ENCODE measurements at regions not wholly inside any gene's neighbourhood (a gene's known extent, or its start where the extent isn't known, plus 50 kb on each side); places are given as distances from the start of the nearest gene placed in this dataset.

DNA sequence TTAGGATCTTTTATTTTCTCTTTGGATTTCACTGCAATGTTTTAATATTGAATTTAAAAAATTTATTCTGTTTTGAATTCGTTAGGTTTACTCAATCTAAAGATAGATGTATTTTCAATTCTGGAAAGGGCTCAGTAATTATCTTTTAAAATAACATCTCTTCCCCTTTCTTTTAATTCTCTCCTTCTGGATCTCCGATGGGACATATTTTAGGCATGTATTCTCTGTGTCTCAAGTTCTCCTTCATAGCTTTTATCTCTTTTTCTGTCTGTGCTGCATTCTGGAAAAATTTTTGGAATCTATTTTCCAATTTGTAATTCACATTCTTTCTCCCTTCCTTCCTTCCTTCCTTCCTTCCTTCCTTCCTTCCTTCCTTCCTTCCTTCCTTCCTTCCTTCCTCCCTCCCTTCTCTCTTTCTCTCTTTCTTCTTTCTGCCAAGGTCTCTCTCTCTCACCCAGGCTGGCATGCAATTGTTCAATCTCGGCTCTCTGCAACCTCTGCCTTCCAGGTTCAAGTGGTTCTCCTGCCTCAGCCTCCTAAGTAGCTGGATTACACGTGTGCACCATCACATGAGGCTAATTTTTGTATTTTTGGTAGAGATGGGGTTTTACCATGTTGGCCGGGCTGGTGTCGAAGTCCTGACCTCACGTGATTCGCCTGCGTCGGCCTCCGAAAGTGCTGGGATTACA is 98.5 kb upstream of the CTTNBP2 start:
- no peak for DNase-seq (ENCODE audit: low read depth, low spot score)
- H3K27ac ChIP-seq, result no peak overlapping the region

DNA sequence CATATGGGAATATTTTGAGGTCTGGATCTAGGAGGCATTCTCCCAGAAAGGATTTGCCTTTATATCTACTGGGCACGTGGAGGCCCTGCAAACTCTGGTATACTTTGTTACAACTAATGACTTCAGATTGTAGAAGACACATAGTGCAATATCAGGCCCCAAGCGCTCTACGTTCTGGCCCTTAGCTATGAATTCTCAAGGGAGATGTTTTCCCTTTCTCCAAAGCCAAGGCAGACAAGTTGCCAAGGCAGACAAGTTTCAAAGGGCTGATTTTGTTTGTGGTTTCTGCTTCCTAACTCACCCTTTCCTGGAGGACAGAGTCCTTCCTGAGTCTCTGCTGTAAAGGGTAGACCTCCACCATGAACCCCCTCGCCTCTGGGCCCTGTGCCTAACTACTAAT is 99.4 kb upstream of the CTTNBP2 start:
- H3K27ac ChIP-seq, result no peak overlapping the region
- DNase-seq (ENCODE audit: low read depth, low spot score), result no peak

GRCh38 chr7:117973975-117974374 is 100.7 kb upstream of the CTTNBP2 start:
- no peak overlapping the region for H3K27ac ChIP-seq

GRCh38 chr7:117974891-117975290 is 101.7 kb upstream of the CTTNBP2 start:
- DNase-seq (ENCODE audit: low read depth, low spot score), result no peak
- no peak overlapping the region for H3K27ac ChIP-seq

More at GRCh38 chr7:117973975-117974374, 100.7 kb upstream of the CTTNBP2 start:
- DNase-seq (ENCODE audit: low read depth, low spot score), result no peak

DNA sequence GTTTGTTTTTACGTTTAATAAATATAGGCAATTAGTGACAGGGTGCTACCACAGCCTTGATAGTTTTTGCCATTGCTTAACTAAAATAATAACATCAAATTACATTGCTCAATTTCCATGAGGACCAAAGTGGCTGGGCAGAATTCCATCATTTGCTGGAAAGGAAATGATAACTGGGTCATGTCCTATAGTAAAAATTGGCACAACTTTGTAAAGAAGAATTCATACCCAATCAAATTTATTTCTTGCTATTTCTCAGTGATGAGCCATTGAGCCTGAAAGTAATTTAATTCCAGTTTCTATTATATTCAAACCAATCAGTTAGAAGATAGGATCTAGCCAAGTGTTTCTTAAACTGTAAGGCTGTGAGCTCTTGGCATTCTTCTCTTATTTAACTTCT is 102.2 kb upstream of the CTTNBP2 start:
- DNase-seq (ENCODE audit: low read depth, low spot score), result no peak
- no peak overlapping the region for H3K27ac ChIP-seq

GRCh38 chr7:117979954-117980497 is 106.8 kb upstream of the CTTNBP2 start:
- peak; percentile 40 for DNase-seq (ENCODE audit: low read depth, low spot score)
- H3K27ac ChIP-seq, result no peak overlapping the region

DNA sequence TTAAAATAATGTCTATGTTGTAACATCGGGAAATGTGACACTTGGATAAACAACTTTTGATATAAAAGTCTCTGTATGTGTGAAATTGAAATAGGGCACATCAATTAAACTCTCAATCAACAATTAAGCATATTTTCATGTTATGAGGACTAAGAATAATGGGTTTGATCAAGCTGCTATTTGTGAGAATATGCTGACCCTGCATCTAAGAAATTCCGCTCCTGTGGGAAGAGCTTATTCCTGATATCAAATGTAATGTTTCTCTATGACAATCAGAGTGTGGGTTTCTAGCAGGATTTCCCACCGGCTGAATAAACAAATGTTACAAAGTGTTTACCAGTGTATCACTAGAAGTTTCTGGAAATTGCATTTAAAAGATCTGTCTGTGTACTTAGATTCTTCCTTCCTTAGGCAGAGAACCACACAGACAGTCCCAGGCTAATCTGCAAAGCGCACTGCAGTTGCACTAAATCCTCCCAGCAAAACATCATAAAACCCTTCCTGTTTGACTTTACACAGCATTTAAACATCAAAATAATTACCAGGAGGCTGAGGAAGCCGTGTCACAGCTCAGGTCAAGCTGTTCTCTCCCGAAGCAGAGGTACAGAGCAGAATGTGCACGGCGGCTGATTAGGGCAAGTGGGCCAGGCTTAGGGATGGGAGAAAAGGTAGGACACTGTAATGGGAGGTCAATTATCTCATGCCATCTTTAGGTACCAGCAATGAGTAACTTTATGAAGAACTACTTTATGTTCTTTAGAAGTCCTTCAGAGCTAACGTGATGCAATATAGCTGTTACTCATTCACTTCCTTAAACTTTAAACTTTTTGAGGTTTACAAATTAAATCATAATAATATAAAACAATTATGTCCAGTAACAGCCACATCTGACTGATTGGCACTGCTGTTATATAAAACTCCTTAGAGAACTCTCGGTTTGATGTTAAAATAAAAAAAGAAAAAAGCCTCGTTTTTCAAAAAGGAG is 109.1 kb upstream of the CTTNBP2 start:
- H3K27ac ChIP-seq, result no peak overlapping the region
- no peak for DNase-seq (ENCODE audit: low read depth, low spot score)

DNA sequence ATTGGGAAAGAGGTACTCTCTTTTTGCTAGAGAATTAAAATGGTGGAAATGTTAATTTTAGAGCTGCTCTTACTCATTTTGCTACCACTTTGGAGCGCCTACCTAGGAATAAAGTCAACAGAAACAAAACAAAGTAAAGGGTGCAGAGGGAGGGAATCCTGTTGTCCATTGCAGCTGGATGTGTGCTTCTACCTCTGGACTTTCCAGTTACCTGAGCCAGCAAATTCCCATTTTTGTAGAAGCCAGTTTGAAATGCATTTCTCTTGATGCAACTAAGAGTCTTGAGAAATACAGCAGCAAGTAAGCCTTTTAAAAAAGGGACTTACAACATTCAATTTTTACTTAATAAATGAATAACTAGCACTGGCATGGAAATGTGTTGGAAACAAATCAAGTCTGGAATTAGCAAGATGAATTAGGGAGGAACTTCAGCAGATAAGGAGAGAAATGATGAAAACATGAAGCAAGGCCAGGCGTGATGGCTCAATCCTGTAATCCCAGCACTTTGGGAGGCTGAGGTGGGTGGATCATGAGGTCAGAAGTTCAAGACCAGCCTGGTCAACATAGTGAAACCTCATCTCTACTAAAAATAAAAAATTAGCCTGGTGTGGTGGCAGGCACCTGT is 113.5 kb upstream of the CTTNBP2 start:
- H3K27ac ChIP-seq, result no peak overlapping the region
- no peak for DNase-seq (ENCODE audit: low read depth, low spot score)

DNA sequence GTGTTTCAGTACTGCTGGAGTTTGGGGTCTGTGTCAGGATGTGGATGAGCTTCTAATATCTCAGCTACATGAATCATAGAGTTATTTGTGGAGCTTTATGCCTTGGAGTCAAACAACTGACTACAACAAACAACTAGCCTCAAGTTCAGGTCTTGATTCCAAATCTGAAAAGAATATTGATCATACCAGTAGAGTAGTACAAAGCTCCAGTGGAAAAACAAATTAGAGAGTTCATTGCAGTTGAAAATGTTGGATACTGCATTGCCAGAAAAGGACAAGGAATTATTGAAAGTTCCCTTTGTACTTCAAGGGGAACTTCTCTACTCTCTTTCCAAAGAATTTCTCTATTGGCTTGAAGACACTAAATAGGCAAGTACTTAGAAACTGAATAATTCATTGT is 117.6 kb upstream of the CTTNBP2 start:
- no peak overlapping the region for H3K27ac ChIP-seq

DNA sequence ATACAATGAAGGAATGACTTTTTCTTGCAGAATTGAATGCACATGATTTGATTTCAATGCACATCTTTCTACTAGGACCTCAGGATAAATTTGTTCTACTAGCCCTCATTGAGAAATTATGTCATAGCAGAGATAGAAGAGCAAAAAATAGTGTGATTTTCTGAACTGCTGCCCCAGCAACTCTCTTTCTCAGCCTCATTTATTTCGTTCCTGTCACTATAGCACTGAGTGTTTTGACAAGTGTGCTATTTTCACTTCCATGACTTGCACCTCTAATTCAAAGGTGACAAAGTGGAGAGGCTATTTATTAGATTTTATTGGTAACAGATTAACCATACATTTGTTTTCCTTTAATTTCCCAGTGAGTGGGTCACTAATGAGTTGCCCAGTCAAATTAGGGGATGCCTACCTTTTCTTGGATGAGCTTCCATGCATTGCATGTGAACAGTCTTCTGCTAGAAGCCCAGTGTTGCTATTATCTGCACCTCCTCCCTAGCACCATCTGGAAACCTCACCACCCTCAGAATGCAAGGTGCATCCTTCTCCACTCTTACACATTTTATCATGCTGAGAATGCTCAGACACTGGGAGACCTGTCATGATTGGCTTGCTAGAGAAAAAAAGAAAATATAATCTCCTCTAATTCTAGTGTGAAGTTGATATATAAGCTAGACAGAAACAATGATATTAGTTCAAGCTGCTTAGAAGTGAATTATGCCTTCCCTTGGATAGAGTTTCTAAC is 119.6 kb upstream of the CTTNBP2 start:
- H3K27ac ChIP-seq, result no peak overlapping the region
- no peak for DNase-seq (ENCODE audit: low read depth, low spot score)

More for the DNA sequence above, 117.6 kb upstream of the CTTNBP2 start:
- no peak for DNase-seq (ENCODE audit: low read depth, low spot score)

DNA sequence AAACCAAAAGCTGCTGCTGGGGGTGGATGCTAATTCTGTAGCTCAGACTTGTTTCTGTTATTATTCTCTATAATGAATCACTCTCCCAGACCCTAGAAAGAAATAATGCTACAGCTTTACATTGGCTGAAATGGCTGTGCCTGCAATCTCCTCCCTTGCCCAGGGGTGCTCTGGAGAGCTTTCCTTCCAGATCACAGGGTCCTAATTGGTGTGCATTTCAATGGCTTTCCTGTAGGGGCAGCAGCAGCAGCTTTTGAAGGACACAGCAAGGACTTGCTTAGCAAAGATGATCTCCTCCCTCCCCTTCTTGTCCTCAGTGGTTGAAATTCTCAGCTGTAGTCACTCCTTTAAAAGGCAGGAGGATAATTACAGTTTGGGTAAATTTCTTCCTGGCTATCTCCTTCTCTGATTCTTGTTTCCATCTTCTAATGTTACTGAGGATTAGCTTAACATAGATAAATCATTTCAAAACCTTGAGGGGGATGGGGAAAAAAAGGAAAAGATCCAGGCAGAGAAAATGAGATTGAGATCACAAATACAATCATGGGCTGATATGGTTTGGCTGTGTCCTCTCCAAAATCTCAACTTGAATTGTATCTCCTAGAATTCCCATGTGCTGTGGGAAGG is 120.2 kb upstream of the CTTNBP2 start:
- DNase-seq (ENCODE audit: low read depth, low spot score), result no peak
- H3K27ac ChIP-seq, result no peak overlapping the region

DNA sequence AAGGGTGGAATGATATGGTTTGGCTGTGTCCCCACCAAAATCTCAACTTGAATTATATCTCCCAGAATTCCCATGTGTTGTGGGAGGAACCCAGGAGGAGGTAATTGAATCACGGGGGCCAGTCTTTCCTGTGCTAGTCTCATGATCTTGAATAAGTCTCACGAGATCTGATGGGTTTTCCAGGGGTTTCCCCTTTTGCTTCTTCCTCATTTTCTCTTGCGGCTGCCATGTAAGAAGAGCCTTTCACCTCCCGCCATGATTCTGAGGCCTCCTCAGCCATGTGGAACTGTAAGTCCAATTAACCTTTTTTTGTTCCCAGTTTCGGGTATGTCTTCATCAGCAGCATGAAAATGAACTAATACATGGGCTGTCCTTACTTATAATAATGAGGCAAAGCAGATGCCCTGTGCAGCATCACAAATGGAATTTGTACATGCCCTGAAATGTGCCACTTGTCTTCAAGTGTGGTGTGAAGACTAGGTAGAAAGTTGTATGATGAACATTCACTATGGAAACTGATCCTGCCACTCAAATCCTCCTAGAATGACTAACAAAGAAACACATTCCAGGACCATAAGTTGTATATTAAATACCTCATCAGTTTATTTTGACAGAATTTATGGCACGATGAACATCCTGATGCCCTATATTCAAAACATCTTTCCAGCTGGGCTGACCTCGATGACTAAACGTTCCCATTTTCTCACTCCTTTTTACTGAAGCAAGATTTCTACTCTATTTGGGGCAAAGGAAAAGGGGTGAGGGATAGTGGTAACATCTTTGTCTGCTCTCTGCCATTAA is 122.8 kb upstream of the CTTNBP2 start:
- no peak overlapping the region for H3K27ac ChIP-seq
- DNase-seq (ENCODE audit: low read depth, low spot score), result peak; percentile 54

- no peak for DNase-seq (ENCODE audit: low read depth, low spot score)
- peak overlapping the region; percentile 56 for H3K27ac ChIP-seq
Observed at GRCh38 chr7:117997862-117998825, 124.9 kb upstream of the CTTNBP2 start.

DNA sequence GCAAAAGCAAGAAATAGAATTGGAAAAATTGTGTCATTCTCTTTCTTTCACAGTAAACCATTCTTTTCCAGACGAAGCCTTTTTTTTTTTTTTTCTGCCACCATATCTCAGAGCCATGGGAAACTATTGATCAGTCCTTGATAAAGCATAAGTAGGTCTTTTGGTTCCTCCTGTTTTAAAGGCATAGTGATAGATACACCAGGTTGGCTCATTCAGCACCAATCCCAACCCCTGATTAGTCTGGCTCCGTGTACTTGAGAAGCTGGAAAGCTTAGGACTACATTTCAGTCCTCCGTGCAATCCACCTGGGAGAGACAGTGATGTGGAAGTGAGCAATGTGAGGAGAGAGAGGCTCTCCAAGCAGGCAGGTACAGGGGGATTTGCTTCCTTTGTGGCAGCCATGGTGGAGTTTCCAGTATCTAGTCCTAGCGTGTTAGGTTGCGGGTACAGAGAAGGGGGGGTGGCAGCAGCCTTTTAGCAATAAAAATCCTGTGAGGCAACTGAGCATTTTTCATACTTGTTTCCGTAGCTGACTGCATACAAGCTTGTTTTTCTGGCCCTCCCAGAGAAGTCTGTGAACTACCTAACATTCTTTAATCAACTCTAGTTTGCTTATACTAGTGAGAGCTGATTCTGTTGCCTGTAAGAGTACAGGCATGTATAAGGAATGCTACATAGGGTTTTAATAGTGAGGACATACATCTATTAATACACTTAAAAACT is 127.4 kb upstream of the CTTNBP2 start:
- H3K27ac ChIP-seq, result no peak overlapping the region
- DNase-seq (ENCODE audit: low read depth, low spot score), result no peak

GRCh38 chr7:118003476-118003875 is 130.2 kb upstream of the CTTNBP2 start:
- H3K27ac ChIP-seq, result no peak overlapping the region
- no peak for DNase-seq (ENCODE audit: low read depth, low spot score)

- no peak for DNase-seq (ENCODE audit: low read depth, low spot score)
- H3K27ac ChIP-seq, result no peak overlapping the region
Observed at GRCh38 chr7:118005026-118005425, 131.8 kb upstream of the CTTNBP2 start.

GRCh38 chr7:118006979-118007378 is 133.7 kb upstream of the CTTNBP2 start:
- DNase-seq (ENCODE audit: low read depth, low spot score), result no peak

More at GRCh38 chr7:118006979-118007378, 133.7 kb upstream of the CTTNBP2 start:
- H3K27ac ChIP-seq, result no peak overlapping the region

Data from epithelial cell of prostate (primary cell).